Adrenal gland (tissue), 5 donors: ENCODE measurements at regions not wholly inside any gene's neighbourhood (a gene's known extent, or its start where the extent isn't known, plus 50 kb on each side); places are given as distances from the start of the nearest gene placed in this dataset.

Source experiments
- POLR2A ChIP-seq, 2 donors: fragments of 450-650 bp; IDR thresholded peaks; one replicate each; pipeline ENCODE4 v1.6.1; 2017; ENCODE audit warnings: antibody characterized with exemption in 2 of 2, mild to moderate bottlenecking in 2 of 2, moderate library complexity in 1 of 2
- TF ChIP-seq, protein P1 (sequence below), 6 experiments: fragments of 450-650 bp in 4 of 6; fragments of 200-600 bp in 2 of 6; sonication (generic) in 1 of 6; IDR thresholded peaks; 1 replicate in 5 of 6; 2 replicates in 1 of 6; pipeline versions ENCODE4 v1.5.1 to v1.8.0; 2016 to 2021; ENCODE audit warnings: antibody characterized with exemption in 6 of 6, mild to moderate bottlenecking in 2 of 6, moderate library complexity in 1 of 6
- donor health status: DM: no; HTN: no; CAD: no.

DNA sequence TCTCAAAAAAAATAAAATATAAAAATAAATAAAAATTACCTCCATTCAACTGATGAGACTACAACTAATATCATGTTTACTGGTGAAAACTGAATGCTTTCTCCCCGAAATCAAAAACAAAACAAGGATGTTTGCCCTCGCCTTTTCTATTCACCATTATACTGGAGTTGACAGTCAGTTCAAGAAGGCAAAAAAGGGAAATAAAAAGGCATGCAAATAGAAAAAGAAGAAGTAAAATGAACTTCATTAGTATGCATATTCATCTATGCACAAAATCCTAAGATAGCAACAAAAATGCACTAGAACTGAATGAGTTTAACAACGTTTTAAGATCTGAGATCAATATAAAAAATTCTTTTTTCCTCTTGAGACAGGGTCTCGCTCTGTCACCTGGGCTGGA lies 72.7 kb upstream of the FAM174B start:
- TF ChIP-seq, protein P1, sequence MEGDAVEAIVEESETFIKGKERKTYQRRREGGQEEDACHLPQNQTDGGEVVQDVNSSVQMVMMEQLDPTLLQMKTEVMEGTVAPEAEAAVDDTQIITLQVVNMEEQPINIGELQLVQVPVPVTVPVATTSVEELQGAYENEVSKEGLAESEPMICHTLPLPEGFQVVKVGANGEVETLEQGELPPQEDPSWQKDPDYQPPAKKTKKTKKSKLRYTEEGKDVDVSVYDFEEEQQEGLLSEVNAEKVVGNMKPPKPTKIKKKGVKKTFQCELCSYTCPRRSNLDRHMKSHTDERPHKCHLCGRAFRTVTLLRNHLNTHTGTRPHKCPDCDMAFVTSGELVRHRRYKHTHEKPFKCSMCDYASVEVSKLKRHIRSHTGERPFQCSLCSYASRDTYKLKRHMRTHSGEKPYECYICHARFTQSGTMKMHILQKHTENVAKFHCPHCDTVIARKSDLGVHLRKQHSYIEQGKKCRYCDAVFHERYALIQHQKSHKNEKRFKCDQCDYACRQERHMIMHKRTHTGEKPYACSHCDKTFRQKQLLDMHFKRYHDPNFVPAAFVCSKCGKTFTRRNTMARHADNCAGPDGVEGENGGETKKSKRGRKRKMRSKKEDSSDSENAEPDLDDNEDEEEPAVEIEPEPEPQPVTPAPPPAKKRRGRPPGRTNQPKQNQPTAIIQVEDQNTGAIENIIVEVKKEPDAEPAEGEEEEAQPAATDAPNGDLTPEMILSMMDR (IDR thresholded peaks at IDR 0.05) = no peak
- no peak for TF ChIP-seq POLR2A (IDR thresholded peaks at IDR 0.05)
